Skeletal muscle satellite cell (primary cell): ENCODE measurements at regions not wholly inside any gene's neighbourhood (a gene's known extent, or its start where the extent isn't known, plus 50 kb on each side); places are given as distances from the start of the nearest gene placed in this dataset.

Experiments used
- H3K27me3 ChIP-seq: 2 replicates; pipeline ENCODE4 v1.7.0; 2013; ENCODE audit warnings: low read length; ENCODE audit not compliant: control insufficient read depth, insufficient read depth
- H3K36me3 ChIP-seq: 2 replicates; pipeline ENCODE4 v1.7.0; 2013; ENCODE audit warnings: mild to moderate bottlenecking, control low read depth, low read length; ENCODE audit not compliant: insufficient read depth
- H3K4me1 ChIP-seq: 2 replicates; pipeline ENCODE4 v1.7.0; 2013; ENCODE audit warnings: low read length; ENCODE audit not compliant: control insufficient read depth, insufficient read depth
- H3K4me2 ChIP-seq: 2 replicates; pipeline ENCODE4 v1.7.0; 2013; ENCODE audit warnings: mild to moderate bottlenecking, low read length
- H3K4me3 ChIP-seq: 2 replicates; pipeline ENCODE4 v1.7.0; 2013; ENCODE audit warnings: low read length
- H3K9ac ChIP-seq: 2 replicates; pipeline ENCODE4 v1.7.0; 2013; ENCODE audit warnings: mild to moderate bottlenecking, low read depth, low read length, moderate library complexity
- H3K9me3 ChIP-seq: replicated peaks from 2 replicates; pipeline ENCODE4 v1.7.0; 2013; ENCODE audit warnings: mild to moderate bottlenecking, control low read depth, low read length

- no peak overlapping the region for H3K9ac ChIP-seq
- H3K36me3 ChIP-seq: no peaks in the 10 kb centered on the region
- no peaks in the 10 kb centered on the region for H3K4me1 ChIP-seq
- H3K9me3 ChIP-seq: no peaks in the 10 kb centered on the region
- no peak overlapping the region for H3K4me2 ChIP-seq
- peaks cover 13% of the 10 kb centered on the region for H3K27me3 ChIP-seq
- H3K4me3 ChIP-seq: no peak overlapping the region
Measured at GRCh38 chr13:50340551-50341287, 325.5 kb downstream of the KCNRG start.

GRCh38 chr13:50341526-50341925 is 326.3 kb downstream of the KCNRG start:
- Histone ChIP-seq H3K4me3 (no peak overlapping the region), H3K9ac (no peak overlapping the region), H3K4me1 (no peaks in the 10 kb centered on the region), H3K4me2 (no peak overlapping the region), H3K36me3 (no peaks in the 10 kb centered on the region), H3K27me3 (peaks cover 13% of the 10 kb centered on the region), H3K9me3 (no peaks in the 10 kb centered on the region)

GRCh38 chr13:50344717-50345116 is 329.5 kb downstream of the KCNRG start:
- Histone ChIP-seq H3K4me3 (no peak overlapping the region), H3K4me2 (no peak overlapping the region)

GRCh38 chr13:50345804-50346203 is 330.6 kb downstream of the KCNRG start:
- no peaks in the 10 kb centered on the region for H3K36me3 ChIP-seq
- H3K9me3 ChIP-seq: no peaks in the 10 kb centered on the region
- no peak overlapping the region for H3K9ac ChIP-seq
- peaks cover 24% of the 10 kb centered on the region for H3K27me3 ChIP-seq
- no peaks in the 10 kb centered on the region for H3K4me1 ChIP-seq
- no peak overlapping the region for H3K4me2 ChIP-seq
- no peak overlapping the region for H3K4me3 ChIP-seq

More at GRCh38 chr13:50344717-50345116, 329.5 kb downstream of the KCNRG start:
- Histone ChIP-seq H3K4me1 (no peaks in the 10 kb centered on the region), H3K36me3 (no peaks in the 10 kb centered on the region), H3K9ac (no peak overlapping the region), H3K9me3 (no peaks in the 10 kb centered on the region), H3K27me3 (peaks cover 28% of the 10 kb centered on the region)

GRCh38 chr13:50348371-50348770 is 333.1 kb downstream of the KCNRG start:
- H3K9ac ChIP-seq: no peak overlapping the region
- H3K9me3 ChIP-seq: no peaks in the 10 kb centered on the region
- peaks cover 15% of the 10 kb centered on the region for H3K27me3 ChIP-seq
- no peaks in the 10 kb centered on the region for H3K36me3 ChIP-seq
- H3K4me3 ChIP-seq: no peak overlapping the region
- peaks cover 8% of the 10 kb centered on the region for H3K4me1 ChIP-seq
- H3K4me2 ChIP-seq: no peak overlapping the region

- Histone ChIP-seq H3K4me2 (peak overlapping the region; percentile 40), H3K9ac (no peak overlapping the region), H3K4me3 (peak overlapping the region; percentile 23), H3K9me3 (no peaks in the 10 kb centered on the region), H3K27me3 (peaks cover 2% of the 10 kb centered on the region), H3K36me3 (no peaks in the 10 kb centered on the region), H3K4me1 (peaks cover 26% of the 10 kb centered on the region)
Measured at GRCh38 chr13:50352720-50353480, 337.7 kb downstream of the KCNRG start.

DNA sequence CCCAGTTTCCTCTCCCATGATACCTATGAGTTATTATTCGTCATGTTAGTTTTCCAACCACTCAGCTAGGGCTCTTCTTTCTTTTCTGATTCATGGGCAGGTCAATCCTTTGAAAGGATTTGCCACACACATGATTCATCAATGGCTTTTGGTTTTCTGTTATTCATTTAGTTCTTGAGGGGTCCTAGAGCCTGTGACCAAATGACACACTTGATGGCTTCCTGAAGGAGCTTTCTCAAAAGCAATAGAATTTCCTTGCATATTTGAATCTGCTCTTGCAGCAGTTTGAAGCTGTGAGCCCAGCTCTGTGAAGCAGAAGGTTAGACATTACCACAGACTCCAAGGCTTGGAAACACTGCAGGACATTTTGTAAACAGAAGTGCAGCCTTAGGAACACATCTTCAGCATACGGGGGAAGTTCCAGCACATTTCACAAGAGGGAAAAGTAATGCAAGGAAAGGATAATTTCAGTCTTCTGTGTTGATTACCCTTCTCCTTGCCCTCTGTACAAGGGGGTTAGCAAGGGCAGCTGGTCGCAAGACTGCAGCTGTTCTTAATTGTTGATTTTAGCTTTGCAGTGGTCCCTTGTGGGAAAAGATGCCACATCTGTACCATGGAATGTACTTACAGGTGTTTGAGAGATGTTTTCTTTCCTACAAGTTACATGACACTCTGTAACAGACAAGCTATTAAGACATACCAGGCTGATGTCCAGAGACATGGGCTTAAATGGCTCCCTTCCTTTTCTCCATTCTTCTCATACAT is 338.6 kb downstream of the KCNRG start:
- Histone ChIP-seq H3K27me3 (no peaks in the 10 kb centered on the region), H3K9me3 (no peaks in the 10 kb centered on the region), H3K9ac (no peak overlapping the region), H3K4me1 (peaks cover 28% of the 10 kb centered on the region), H3K4me2 (peak overlapping the region; percentile 40), H3K4me3 (peak overlapping the region; percentile 1), H3K36me3 (no peaks in the 10 kb centered on the region)

DNA sequence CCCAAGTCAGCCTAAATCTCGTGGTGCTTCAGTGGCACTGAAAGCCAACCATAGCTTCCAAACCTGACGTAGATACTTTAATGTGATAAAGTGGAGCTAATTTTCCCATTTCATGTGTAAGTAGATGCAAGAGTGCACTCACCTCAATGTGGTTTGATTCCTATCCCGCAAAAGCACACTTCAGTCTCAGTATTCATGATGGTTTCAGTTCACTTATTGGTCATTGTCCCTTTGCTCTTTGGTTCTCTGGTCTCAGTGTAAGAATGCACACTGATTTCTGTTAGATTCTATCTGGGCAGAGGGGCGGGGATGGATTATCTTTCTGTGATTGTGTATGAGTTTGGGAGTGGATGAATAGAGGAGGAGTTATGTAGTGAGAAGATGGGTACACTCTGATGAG is 340.6 kb downstream of the KCNRG start:
- Histone ChIP-seq H3K9ac (no peak overlapping the region), H3K9me3 (no peaks in the 10 kb centered on the region), H3K4me3 (no peak overlapping the region), H3K27me3 (no peaks in the 10 kb centered on the region), H3K4me1 (peaks cover 28% of the 10 kb centered on the region), H3K36me3 (no peaks in the 10 kb centered on the region), H3K4me2 (no peak overlapping the region)

DNA sequence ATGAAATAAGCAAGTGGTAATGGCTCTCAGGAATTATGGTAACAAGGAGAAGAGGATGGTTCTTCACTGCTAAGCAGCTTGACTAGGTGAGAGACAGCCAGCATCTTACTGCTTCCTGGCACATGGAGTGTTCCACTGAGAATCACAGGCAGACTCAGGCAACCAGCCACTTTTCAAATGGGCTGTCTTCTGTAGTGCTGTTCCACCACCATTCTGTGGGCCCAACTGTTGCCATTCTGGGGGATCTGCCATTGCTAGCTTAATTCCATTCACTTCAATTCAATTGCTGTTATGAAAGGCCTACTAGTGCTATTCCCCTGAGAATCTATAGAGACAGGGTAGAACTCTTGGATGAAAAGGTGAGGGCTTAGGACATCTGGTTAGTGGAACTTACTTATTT is 341.9 kb downstream of the KCNRG start:
- Histone ChIP-seq H3K4me1 (peaks cover 28% of the 10 kb centered on the region), H3K36me3 (no peaks in the 10 kb centered on the region), H3K4me2 (no peak overlapping the region), H3K9ac (no peak overlapping the region), H3K9me3 (no peaks in the 10 kb centered on the region), H3K27me3 (no peaks in the 10 kb centered on the region), H3K4me3 (no peak overlapping the region)

- H3K4me3 ChIP-seq: no peak overlapping the region
- H3K4me1 ChIP-seq: peaks cover 28% of the 10 kb centered on the region
- no peaks in the 10 kb centered on the region for H3K36me3 ChIP-seq
- H3K9ac ChIP-seq: no peak overlapping the region
- peak overlapping the region; percentile 12 for H3K4me2 ChIP-seq
- no peaks in the 10 kb centered on the region for H3K27me3 ChIP-seq
- H3K9me3 ChIP-seq: no peaks in the 10 kb centered on the region
Measured at GRCh38 chr13:50357586-50358118, 342.4 kb downstream of the KCNRG start.
